ENCODE measurements at regions not wholly inside any gene's neighbourhood (a gene's known extent, or its start where the extent isn't known, plus 50 kb on each side); places are given as distances from the start of the nearest gene placed in this dataset.
"Not testable (repeated sequence)": the region's sequence is repeated elsewhere in the genome, so short reads cannot be mapped to it uniquely, and the experiment has no call there.

DNA sequence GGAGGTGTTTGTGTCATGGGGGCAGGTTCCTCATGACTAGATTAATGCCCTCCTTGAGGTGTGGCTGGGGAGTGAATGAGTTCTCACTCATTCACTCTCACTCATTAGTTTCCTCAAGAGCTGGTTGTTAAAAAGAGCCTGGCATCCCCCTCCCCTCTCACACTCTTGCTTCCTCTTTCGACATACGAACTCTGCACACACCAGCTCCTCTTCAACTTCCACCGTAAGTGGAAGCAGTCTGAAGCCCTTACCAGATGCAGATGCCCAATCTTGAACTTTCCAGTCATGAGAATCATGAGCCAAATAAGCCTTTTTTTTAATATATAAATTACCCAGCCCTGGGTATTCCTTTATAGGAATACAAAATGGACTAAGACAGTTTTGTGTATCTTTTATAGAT lies 82.5 kb downstream of the SPRY4 start:
- no peak overlapping the region for H2AFZ ChIP-seq (ENCODE audit: low read length)
- no peak for DNase-seq
- no peak for TF ChIP-seq EZH2phosphoT487 (IDR thresholded peaks at IDR 0.05; ENCODE audit: low read length)
- TF ChIP-seq, protein P1, sequence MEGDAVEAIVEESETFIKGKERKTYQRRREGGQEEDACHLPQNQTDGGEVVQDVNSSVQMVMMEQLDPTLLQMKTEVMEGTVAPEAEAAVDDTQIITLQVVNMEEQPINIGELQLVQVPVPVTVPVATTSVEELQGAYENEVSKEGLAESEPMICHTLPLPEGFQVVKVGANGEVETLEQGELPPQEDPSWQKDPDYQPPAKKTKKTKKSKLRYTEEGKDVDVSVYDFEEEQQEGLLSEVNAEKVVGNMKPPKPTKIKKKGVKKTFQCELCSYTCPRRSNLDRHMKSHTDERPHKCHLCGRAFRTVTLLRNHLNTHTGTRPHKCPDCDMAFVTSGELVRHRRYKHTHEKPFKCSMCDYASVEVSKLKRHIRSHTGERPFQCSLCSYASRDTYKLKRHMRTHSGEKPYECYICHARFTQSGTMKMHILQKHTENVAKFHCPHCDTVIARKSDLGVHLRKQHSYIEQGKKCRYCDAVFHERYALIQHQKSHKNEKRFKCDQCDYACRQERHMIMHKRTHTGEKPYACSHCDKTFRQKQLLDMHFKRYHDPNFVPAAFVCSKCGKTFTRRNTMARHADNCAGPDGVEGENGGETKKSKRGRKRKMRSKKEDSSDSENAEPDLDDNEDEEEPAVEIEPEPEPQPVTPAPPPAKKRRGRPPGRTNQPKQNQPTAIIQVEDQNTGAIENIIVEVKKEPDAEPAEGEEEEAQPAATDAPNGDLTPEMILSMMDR (IDR thresholded peaks at IDR 0.05; ENCODE audit: low read length) = no peak
- no peak for TF ChIP-seq EZH2 (optimal IDR thresholded peaks at IDR 0.05; ENCODE audit: low read depth, low read length)

DNA sequence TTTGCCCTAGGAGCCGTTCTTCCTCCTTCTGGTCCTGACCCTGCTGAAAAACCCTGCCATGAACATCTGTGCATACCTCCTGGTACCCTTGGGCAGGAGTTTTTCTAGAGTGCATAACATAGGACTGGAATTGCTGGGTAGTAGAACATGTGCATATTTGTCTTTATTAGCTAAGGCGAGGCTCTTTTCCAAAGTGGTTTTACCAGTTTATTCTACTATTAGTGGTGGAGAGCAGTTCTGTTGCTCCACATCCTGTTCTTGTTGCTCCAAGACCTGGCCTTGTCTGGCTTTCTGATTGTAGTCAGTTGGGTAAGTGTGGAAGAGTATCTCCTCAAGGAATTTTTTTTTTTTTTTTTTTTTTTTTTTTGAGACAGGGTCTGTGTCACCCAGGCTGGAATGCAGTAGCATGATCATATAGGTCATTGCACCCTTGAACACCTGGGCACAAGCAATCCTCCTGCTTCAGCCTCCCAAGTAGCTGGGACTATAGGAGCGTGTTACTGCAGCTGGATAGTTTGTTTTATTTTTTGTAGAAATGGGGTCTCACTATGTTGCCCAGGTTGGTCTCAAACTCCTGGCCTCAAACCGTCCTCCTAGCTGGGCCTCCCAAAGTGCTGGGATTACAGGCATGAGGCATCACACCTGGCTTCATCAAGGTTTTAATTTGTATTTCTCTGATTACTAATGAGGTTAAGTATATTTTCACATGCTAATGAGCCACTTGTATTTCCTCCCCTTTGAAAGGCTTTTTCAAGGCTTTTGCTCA lies 85.2 kb downstream of the SPRY4 start:
- no peak overlapping the region for H2AFZ ChIP-seq (ENCODE audit: low read length)
- no peak overlapping the region for H3K4me3 ChIP-seq (ENCODE audit: low read length)
- H3K9ac ChIP-seq (ENCODE audit: low read length) = no peak overlapping the region
- no peak overlapping the region for H3K4me2 ChIP-seq (ENCODE audit: low read depth, low read length)
- H3F3A ChIP-seq (ENCODE audit: insufficient read depth, low read length) = no peaks in the 10 kb centered on the region
- H3K4me1 ChIP-seq (ENCODE audit: low read length) = no peaks in the 10 kb centered on the region
- no peak for DNase-seq
- no peaks in the 10 kb centered on the region for H3K79me2 ChIP-seq (ENCODE audit: low read length)
- H3K27me3 ChIP-seq (replicated peaks; ENCODE audit: insufficient read depth, low read length) = no peaks in the 10 kb centered on the region
- TF ChIP-seq EZH2 (optimal IDR thresholded peaks at IDR 0.05; ENCODE audit: low read depth, low read length) = no peak
- TF ChIP-seq EZH2phosphoT487 (IDR thresholded peaks at IDR 0.05; ENCODE audit: low read length) = no peak
- TF ChIP-seq, protein P1 (IDR thresholded peaks at IDR 0.05; ENCODE audit: low read length) = no peak
- H3K9me3 ChIP-seq (replicated peaks; ENCODE audit: insufficient read depth, low read length) = no peaks in the 10 kb centered on the region
- no peaks in the 10 kb centered on the region for H3K9me2 ChIP-seq (replicated peaks; ENCODE audit: insufficient read depth, low read length)
- H3K36me3 ChIP-seq (replicated peaks; ENCODE audit: insufficient read depth, low read length) = no peaks in the 10 kb centered on the region
- H4K20me1 ChIP-seq (ENCODE audit: insufficient read depth, low read length) = no peaks in the 10 kb centered on the region
- H3K27ac ChIP-seq (ENCODE audit: low read length) = no peak overlapping the region

More for the DNA sequence above, 82.5 kb downstream of the SPRY4 start:
- H3K79me2 ChIP-seq (ENCODE audit: low read length) = no peaks in the 10 kb centered on the region
- no peaks in the 10 kb centered on the region for H3K9me3 ChIP-seq (replicated peaks; ENCODE audit: insufficient read depth, low read length)
- H4K20me1 ChIP-seq (ENCODE audit: insufficient read depth, low read length) = no peaks in the 10 kb centered on the region
- no peak overlapping the region for H3K9ac ChIP-seq (ENCODE audit: low read length)
- H3K4me1 ChIP-seq (ENCODE audit: low read length) = no peaks in the 10 kb centered on the region
- no peaks in the 10 kb centered on the region for H3K36me3 ChIP-seq (replicated peaks; ENCODE audit: insufficient read depth, low read length)
- H3K27ac ChIP-seq (ENCODE audit: low read length) = no peak overlapping the region
- H3K4me2 ChIP-seq (ENCODE audit: low read depth, low read length) = no peak overlapping the region
- H3K9me2 ChIP-seq (replicated peaks; ENCODE audit: insufficient read depth, low read length) = no peaks in the 10 kb centered on the region
- H3K27me3 ChIP-seq (replicated peaks; ENCODE audit: insufficient read depth, low read length) = no peaks in the 10 kb centered on the region
- H3F3A ChIP-seq (ENCODE audit: insufficient read depth, low read length) = no peaks in the 10 kb centered on the region
- no peak overlapping the region for H3K4me3 ChIP-seq (ENCODE audit: low read length)

DNA sequence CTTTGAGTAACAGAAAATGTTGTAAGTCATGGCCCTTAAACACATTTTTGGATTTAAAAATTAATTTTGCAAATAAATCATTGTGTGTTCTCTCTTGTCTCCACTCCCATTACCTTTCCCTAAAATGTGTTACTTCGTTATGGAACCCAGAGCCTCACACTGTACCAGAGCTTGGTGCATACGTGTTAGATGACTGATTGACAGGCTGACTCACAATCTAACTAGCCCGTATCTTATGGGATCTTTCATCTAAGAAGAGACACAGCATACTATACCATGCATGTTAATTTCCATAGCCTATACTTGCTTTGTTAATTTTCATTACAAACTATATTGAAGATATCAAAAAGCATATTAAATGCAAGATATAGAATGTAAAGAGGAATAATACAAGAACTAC lies 87.1 kb downstream of the SPRY4 start:
- Histone ChIP-seq H3F3A (ENCODE audit: insufficient read depth, low read length) (no peaks in the 10 kb centered on the region), H3K9me3 (replicated peaks; ENCODE audit: insufficient read depth, low read length) (no peaks in the 10 kb centered on the region), H2AFZ (ENCODE audit: low read length) (no peak overlapping the region), H3K27ac (ENCODE audit: low read length) (no peak overlapping the region), H3K27me3 (replicated peaks; ENCODE audit: insufficient read depth, low read length) (no peaks in the 10 kb centered on the region), H3K79me2 (ENCODE audit: low read length) (no peaks in the 10 kb centered on the region), H3K4me1 (ENCODE audit: low read length) (no peaks in the 10 kb centered on the region), H3K36me3 (replicated peaks; ENCODE audit: insufficient read depth, low read length) (no peaks in the 10 kb centered on the region), H3K9me2 (replicated peaks; ENCODE audit: insufficient read depth, low read length) (no peaks in the 10 kb centered on the region), H3K4me3 (ENCODE audit: low read length) (no peak overlapping the region), H3K4me2 (ENCODE audit: low read depth, low read length) (no peak overlapping the region), H3K9ac (ENCODE audit: low read length) (no peak overlapping the region), H4K20me1 (ENCODE audit: insufficient read depth, low read length) (no peaks in the 10 kb centered on the region)
- TF ChIP-seq, protein P1 (IDR thresholded peaks at IDR 0.05; ENCODE audit: low read length) = no peak
- TF ChIP-seq EZH2 (optimal IDR thresholded peaks at IDR 0.05; ENCODE audit: low read depth, low read length) = no peak
- TF ChIP-seq EZH2phosphoT487 (IDR thresholded peaks at IDR 0.05; ENCODE audit: low read length) = no peak
- DNase-seq = no peak

DNA sequence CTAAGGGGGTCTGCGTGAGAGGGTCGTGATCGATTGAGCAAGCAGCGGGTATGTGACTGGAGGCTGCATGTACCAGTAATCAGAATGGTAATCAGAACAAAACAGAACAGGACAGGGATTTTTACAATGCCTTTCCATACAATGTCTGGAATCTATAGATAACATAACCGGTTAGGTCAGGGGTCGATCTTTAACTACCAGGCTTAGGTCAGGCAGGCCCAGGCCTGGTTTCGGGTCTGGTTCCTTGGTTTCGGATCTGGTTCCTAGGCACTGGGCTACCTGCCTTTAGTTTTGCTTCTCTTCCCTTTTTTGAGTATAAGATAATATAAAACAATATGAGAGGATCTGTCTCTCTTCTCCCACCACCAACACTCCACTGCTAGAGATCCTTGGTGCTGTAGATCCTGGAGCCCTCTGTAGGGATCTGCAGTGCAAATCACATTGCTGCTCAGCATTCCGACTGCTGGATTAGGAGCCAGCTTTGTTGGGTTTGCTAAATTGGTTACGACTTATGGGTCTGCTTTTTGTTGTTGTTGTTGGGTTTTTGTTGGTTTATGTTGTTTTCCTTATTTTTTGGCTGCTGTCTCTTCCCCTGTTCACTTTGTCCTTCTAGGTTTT lies 88.0 kb downstream of the SPRY4 start:
- H3K9ac ChIP-seq (ENCODE audit: low read length); H4K20me1 ChIP-seq (ENCODE audit: insufficient read depth, low read length); H3K4me3 ChIP-seq (ENCODE audit: low read length); H2AFZ ChIP-seq (ENCODE audit: low read length); H3K27ac ChIP-seq (ENCODE audit: low read length); H3K79me2 ChIP-seq (ENCODE audit: low read length); H3K9me2 ChIP-seq (replicated peaks; ENCODE audit: insufficient read depth, low read length); H3K4me1 ChIP-seq (ENCODE audit: low read length); H3K9me3 ChIP-seq (replicated peaks; ENCODE audit: insufficient read depth, low read length); H3F3A ChIP-seq (ENCODE audit: insufficient read depth, low read length); H3K27me3 ChIP-seq (replicated peaks; ENCODE audit: insufficient read depth, low read length); DNase-seq; H3K4me2 ChIP-seq (ENCODE audit: low read depth, low read length); H3K36me3 ChIP-seq (replicated peaks; ENCODE audit: insufficient read depth, low read length): not testable (repeated sequence)
